ENCODE measurements at regions not wholly inside any gene's neighbourhood (a gene's known extent, or its start where the extent isn't known, plus 50 kb on each side); places are given as distances from the start of the nearest gene placed in this dataset.

GRCh38 chr5:63894690-63895089 is 67.6 kb downstream of the HTR1A start:
- TF ChIP-seq, protein P1, sequence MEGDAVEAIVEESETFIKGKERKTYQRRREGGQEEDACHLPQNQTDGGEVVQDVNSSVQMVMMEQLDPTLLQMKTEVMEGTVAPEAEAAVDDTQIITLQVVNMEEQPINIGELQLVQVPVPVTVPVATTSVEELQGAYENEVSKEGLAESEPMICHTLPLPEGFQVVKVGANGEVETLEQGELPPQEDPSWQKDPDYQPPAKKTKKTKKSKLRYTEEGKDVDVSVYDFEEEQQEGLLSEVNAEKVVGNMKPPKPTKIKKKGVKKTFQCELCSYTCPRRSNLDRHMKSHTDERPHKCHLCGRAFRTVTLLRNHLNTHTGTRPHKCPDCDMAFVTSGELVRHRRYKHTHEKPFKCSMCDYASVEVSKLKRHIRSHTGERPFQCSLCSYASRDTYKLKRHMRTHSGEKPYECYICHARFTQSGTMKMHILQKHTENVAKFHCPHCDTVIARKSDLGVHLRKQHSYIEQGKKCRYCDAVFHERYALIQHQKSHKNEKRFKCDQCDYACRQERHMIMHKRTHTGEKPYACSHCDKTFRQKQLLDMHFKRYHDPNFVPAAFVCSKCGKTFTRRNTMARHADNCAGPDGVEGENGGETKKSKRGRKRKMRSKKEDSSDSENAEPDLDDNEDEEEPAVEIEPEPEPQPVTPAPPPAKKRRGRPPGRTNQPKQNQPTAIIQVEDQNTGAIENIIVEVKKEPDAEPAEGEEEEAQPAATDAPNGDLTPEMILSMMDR (IDR thresholded peaks at IDR 0.05; ENCODE audit: borderline replicate concordance, control extremely low read depth, extremely low read depth, insufficient read depth, missing control alignments): no peak
- in situ Hi-C loops (cut with MboI; ENCODE audit: low sequenced_read_pairs, unreplicated experiment): no loop called here
- no peak for DNase-seq (ENCODE audit: low spot score)

DNA sequence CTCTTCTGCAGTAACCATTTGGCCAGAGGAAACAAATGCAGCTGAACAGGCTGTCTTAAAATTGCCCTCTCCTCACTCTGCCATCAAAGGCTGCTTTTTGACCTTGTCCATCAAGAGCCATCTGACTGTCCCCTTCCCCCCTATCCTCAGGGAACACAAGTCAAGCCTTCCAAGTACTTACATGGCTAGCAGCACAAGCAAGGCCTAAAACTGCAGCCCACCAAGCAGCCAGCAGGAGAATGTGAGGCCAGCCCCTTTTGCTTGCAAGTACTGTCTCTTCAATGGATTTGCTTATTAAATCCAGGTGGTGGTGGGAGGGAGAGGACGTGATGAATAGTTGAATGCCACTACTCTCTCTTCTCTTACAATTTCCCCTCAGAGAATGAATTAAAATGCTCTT is 83.5 kb downstream of the HTR1A start:
- in situ Hi-C loops (cut with MboI; ENCODE audit: low sequenced_read_pairs, unreplicated experiment): no loop called here
- DNase-seq (ENCODE audit: low spot score): no peak

GRCh38 chr5:63877961-63878360 is 84.3 kb downstream of the HTR1A start:
- DNase-seq (ENCODE audit: low spot score): no peak
- TF ChIP-seq, protein P1 (IDR thresholded peaks at IDR 0.05; ENCODE audit: borderline replicate concordance, control extremely low read depth, extremely low read depth, insufficient read depth, missing control alignments): no peak
- in situ Hi-C loops (cut with MboI; ENCODE audit: low sequenced_read_pairs, unreplicated experiment): no loop called here

More for the DNA sequence above, 83.5 kb downstream of the HTR1A start:
- TF ChIP-seq, protein P1 (IDR thresholded peaks at IDR 0.05; ENCODE audit: borderline replicate concordance, control extremely low read depth, extremely low read depth, insufficient read depth, missing control alignments): no peak

- DNase-seq (ENCODE audit: low spot score): no peak
- TF ChIP-seq, protein P1 (IDR thresholded peaks at IDR 0.05; ENCODE audit: borderline replicate concordance, control extremely low read depth, extremely low read depth, insufficient read depth, missing control alignments): no peak
- in situ Hi-C loops (cut with MboI; ENCODE audit: low sequenced_read_pairs, unreplicated experiment): no loop called here
Observed at GRCh38 chr5:63860379-63860778, 101.9 kb downstream of the HTR1A start.

GRCh38 chr5:63854076-63854475 is 108.2 kb downstream of the HTR1A start:
- in situ Hi-C loops (cut with MboI; ENCODE audit: low sequenced_read_pairs, unreplicated experiment): no loop called here
- TF ChIP-seq, protein P1 (IDR thresholded peaks at IDR 0.05; ENCODE audit: borderline replicate concordance, control extremely low read depth, extremely low read depth, insufficient read depth, missing control alignments): no peak
- DNase-seq (ENCODE audit: low spot score): no peak

DNA sequence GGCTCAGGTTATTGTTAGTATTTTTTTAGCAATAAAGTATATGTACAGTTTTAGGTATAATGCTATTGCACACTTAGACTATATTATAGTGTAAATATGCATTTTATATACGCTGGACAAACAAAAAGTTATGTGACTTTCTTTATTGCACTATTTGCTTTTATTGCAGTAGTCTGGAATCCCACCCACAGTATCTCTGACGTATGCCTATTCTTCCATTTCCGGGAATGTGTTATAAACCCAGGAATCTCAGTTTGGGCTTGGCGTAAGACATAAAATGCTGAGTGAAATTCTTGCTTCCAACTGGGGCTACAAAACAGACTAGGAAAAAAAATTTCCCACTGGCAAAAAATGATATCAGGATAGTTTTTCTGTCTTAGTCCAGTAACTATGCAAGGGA is 119.1 kb downstream of the HTR1A start:
- in situ Hi-C loops (cut with MboI; ENCODE audit: low sequenced_read_pairs, unreplicated experiment): no loop called here
- TF ChIP-seq, protein P1 (IDR thresholded peaks at IDR 0.05; ENCODE audit: borderline replicate concordance, control extremely low read depth, extremely low read depth, insufficient read depth, missing control alignments): no peak
- DNase-seq (ENCODE audit: low spot score): no peak

GRCh38 chr5:63837437-63837836 is 124.8 kb downstream of the HTR1A start:
- in situ Hi-C loops (cut with MboI; ENCODE audit: low sequenced_read_pairs, unreplicated experiment): no loop called here
- TF ChIP-seq, protein P1 (IDR thresholded peaks at IDR 0.05; ENCODE audit: borderline replicate concordance, control extremely low read depth, extremely low read depth, insufficient read depth, missing control alignments): no peak
- no peak for DNase-seq (ENCODE audit: low spot score)
